GM12878 (cell line): ENCODE measurements at regions not wholly inside any gene's neighbourhood (a gene's known extent, or its start where the extent isn't known, plus 50 kb on each side); places are given as distances from the start of the nearest gene placed in this dataset.

Source experiments
- ATAC-seq: fragments of 200-7000 bp; cut with Tn5 transposase; 3 replicates; pipeline ENCODE4 v1.9.1; 2020; ENCODE audit warnings: mild to moderate bottlenecking, moderate library complexity
- BruUV-seq: library from RNA; stranded (reverse); fragments of 400-500 nt; replicated peaks from 2 replicates; lab custom pipeline; 2021; lab: Mats Ljungman, UMichigan
- CTCF ChIA-PET: fragments of 300-600 bp; sonication (Branson Sonifier 250); formaldehyde crosslinking; extraction: SDS; loops from one replicate; lab custom pipeline; 2021; ENCODE audit warnings: inconsistent platforms; lab: Yijun Ruan, JAX
- POLR2A ChIA-PET: fragments of 350-600 bp; formaldehyde crosslinking; extraction: SDS; loops from one replicate; lab custom pipeline; 2021; ENCODE audit warnings: inconsistent platforms; lab: Charles Lee
- RAD21 ChIA-PET: fragments of 300-600 bp; sonication (Branson Sonifier 250); formaldehyde crosslinking; loops from one replicate; lab custom pipeline; 2023; ENCODE audit warnings: antibody characterized with exemption; ENCODE audit not compliant: unreplicated experiment; lab: Charles Lee
- SMC1A ChIA-PET: fragments of 300-600 bp; sonication (Branson Sonifier 250); formaldehyde crosslinking; loops from one replicate; lab custom pipeline; 2023; ENCODE audit not compliant: unreplicated experiment, uncharacterized antibody; lab: Charles Lee
- DNase-seq: peaks from one replicate; pipeline ENCODE4 v3.0.0-alpha.2; 2011; ENCODE audit warnings: low read depth, low spot score
- FAIRE-seq: peaks from 3 replicates; lab custom pipeline; 2011; peaks lifted over from hg19 to GRCh38; lab: Jason Lieb, UNC
- H2AFZ ChIP-seq: 2 replicates; pipeline ENCODE4 v1.6.0; 2011; ENCODE audit warnings: low read depth, low read length, control low read depth; ENCODE audit not compliant: control insufficient read depth
- H3K27ac ChIP-seq: 2 replicates; pipeline ENCODE4 v1.5.1; 2011; ENCODE audit warnings: control low read depth; ENCODE audit not compliant: control insufficient read depth, insufficient read depth
- H3K27me3 ChIP-seq, 2 experiments: replicated peaks in 1 of 2; 2 replicates each; pipeline versions ENCODE4 v1.6.0 to v1.6.1; 2011; ENCODE audit warnings: low read length in 1 of 2; ENCODE audit not compliant: control insufficient read depth in 2 of 2, insufficient read depth in 2 of 2
- H3K36me3 ChIP-seq, 2 experiments: 2 replicates each; pipeline ENCODE4 v1.5.1; 2011; ENCODE audit warnings: low read length in 1 of 2; ENCODE audit not compliant: control insufficient read depth in 2 of 2, insufficient read depth in 2 of 2
- H3K4me1 ChIP-seq: 2 replicates; pipeline ENCODE4 v1.6.1; 2011; ENCODE audit warnings: mild to moderate bottlenecking, low read length, moderate library complexity, mixed read lengths; ENCODE audit not compliant: control insufficient read depth, insufficient read depth
- H3K4me2 ChIP-seq: 2 replicates; pipeline ENCODE4 v1.6.0; 2011; ENCODE audit warnings: control low read depth; ENCODE audit not compliant: control insufficient read depth, insufficient read depth
- H3K4me3 ChIP-seq: fragments of 200-600 bp; sonication (generic); 2 replicates; pipeline ENCODE4 v1.5.1; 2016
- H3K79me2 ChIP-seq: 2 replicates; pipeline ENCODE4 v1.6.0; 2011; ENCODE audit warnings: low read length; ENCODE audit not compliant: control insufficient read depth, insufficient read depth
- H3K9ac ChIP-seq: 2 replicates; pipeline ENCODE4 v1.8.0; 2011; ENCODE audit warnings: low read length, control low read depth, mixed read lengths; ENCODE audit not compliant: control insufficient read depth, insufficient read depth
- H3K9me3 ChIP-seq: replicated peaks from 3 replicates; pipeline ENCODE4 v1.5.1; 2011; ENCODE audit warnings: mild to moderate bottlenecking, low read length; ENCODE audit not compliant: control insufficient read depth, insufficient read depth
- H4K20me1 ChIP-seq: 2 replicates; pipeline ENCODE4 v1.6.0; 2011; ENCODE audit not compliant: control insufficient read depth, insufficient read depth
- CBX5 ChIP-seq: sonication (generic); IDR thresholded peaks from 2 replicates; pipeline ENCODE4 v1.6.1; 2016; ENCODE audit warnings: low read depth, moderate library complexity, mild to moderate bottlenecking, inconsistent platforms
- IKZF2 ChIP-seq, 2 experiments: fragments of 450-650 bp; IDR thresholded peaks; 2 replicates each; pipeline ENCODE4 v1.6.1; 2017; ENCODE audit warnings: mild to moderate bottlenecking in 2 of 2, moderate library complexity in 2 of 2
- IRF3 ChIP-seq: fragments of 450-650 bp; IDR thresholded peaks from 2 replicates; pipeline ENCODE4 v1.6.1; 2014; ENCODE audit warnings: mild to moderate bottlenecking
- KAT2A ChIP-seq: conservative IDR thresholded peaks from 2 replicates; pipeline ENCODE4 v1.6.1; 2011; ENCODE audit warnings: low read depth, low read length; ENCODE audit not compliant: control insufficient read depth
- MTA3 ChIP-seq: IDR thresholded peaks from 2 replicates; pipeline ENCODE4 v1.6.1; 2012; ENCODE audit warnings: low read length, inconsistent platforms, borderline replicate concordance
- PAX8 ChIP-seq: fragments of 450-650 bp; IDR thresholded peaks from 2 replicates; pipeline ENCODE4 v1.6.1; 2017; ENCODE audit warnings: mild to moderate bottlenecking, moderate library complexity
- RAD21 ChIP-seq: IDR thresholded peaks from 2 replicates; pipeline ENCODE4 v1.6.1; 2011; ENCODE audit warnings: mild to moderate bottlenecking, low read depth, low read length, moderate library complexity; ENCODE audit not compliant: insufficient read depth
- RAD51 ChIP-seq: fragments of 450-650 bp; IDR thresholded peaks from 2 replicates; pipeline ENCODE4 v1.6.1; 2016; ENCODE audit warnings: moderate library complexity, mild to moderate bottlenecking, inconsistent platforms
- TCF7 ChIP-seq: IDR thresholded peaks from 2 replicates; pipeline ENCODE4 v1.6.1; 2014; ENCODE audit warnings: antibody characterized with exemption, borderline replicate concordance
- USF2 ChIP-seq: IDR thresholded peaks from 2 replicates; pipeline ENCODE4 v1.6.1; 2011; ENCODE audit warnings: low read depth, low read length, improper control_type of control experiment, borderline replicate concordance
- WRNIP1 ChIP-seq: IDR thresholded peaks from 2 replicates; pipeline ENCODE4 v1.6.1; 2011; ENCODE audit warnings: low read depth, low read length, improper control_type of control experiment, borderline replicate concordance
- YY1 ChIP-seq: IDR thresholded peaks from 2 replicates; pipeline ENCODE4 v1.6.1; 2011; ENCODE audit warnings: low read depth, mild to moderate bottlenecking, low read length
- WGBS: methylation state at CpG from one replicate; pipeline ENCODE4 v1.1.6; 2016; ENCODE audit warnings: low lambda C conversion rate; ENCODE audit not compliant: insufficient replicate concordance, insufficient coverage; ENCODE audit errors: missing lambda C conversion rate; 5-methylcytosine and 5-hydroxymethylcytosine counted together
- in situ Hi-C: fragments of 300-500 bp; cut with MboI; formaldehyde crosslinking; loops from 9 replicates; pipeline ENCODE4 v1.14.3; 2018; ENCODE audit warnings: mixed read lengths
- intact Hi-C: fragments of 100-400 bp; cut with micrococcal nuclease; formaldehyde crosslinking; loops from one replicate; pipeline ENCODE4 v1.14.2; 2022; ENCODE audit not compliant: unreplicated experiment
- TF ChIP-seq, protein P1 (sequence below): fragments of 450-650 bp; IDR thresholded peaks from 2 replicates; pipeline ENCODE4 v1.6.1; 2017; ENCODE audit warnings: borderline replicate concordance
- TF ChIP-seq, protein P2 (sequence below): fragments of 450-650 bp; IDR thresholded peaks from 2 replicates; pipeline ENCODE4 v1.6.1; 2017; ENCODE audit warnings: mild to moderate bottlenecking, low read depth, inconsistent platforms; ENCODE audit not compliant: poor library complexity, severe bottlenecking

GRCh38 chr5:145236983-145237382 lies 598.2 kb downstream of the PRELID2 start (continued):
- TF ChIP-seq USF2, result no peak
- TF ChIP-seq IKZF2 (IDR thresholded peaks at IDR 0.05), result no peak
- no peak for TF ChIP-seq IRF3
- TF ChIP-seq CBX5, result no peak
- TF ChIP-seq KAT2A, result no peak
- TF ChIP-seq TCF7, result no peak
- TF ChIP-seq YY1, result no peak

DNA sequence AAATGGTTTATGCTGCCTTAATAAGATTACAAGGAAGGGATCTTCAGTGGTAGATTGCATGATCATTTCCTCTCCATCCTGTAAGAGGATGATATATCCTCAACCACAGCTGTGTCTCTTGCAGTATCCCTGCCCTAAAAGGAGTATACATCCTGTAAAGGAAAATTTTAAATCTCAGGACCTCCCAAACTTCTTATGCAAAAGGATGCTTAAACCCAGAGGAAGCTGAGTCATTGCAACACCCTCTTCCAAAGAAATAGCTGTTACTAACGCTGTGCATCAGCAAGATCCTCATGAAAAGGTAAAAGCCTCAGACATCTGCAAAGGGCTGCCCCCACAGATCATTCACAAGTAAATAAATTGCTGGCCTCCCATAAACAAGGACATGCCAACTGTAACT lies 599.0 kb downstream of the PRELID2 start:
- Histone ChIP-seq H3K9ac (no peak overlapping the region), H3K9me3 (no peaks in the 10 kb centered on the region), H3K79me2 (no peaks in the 10 kb centered on the region), H2AFZ (no peak overlapping the region), H3K4me2 (no peak overlapping the region), H3K4me1 (no peaks in the 10 kb centered on the region), H3K27ac (no peak overlapping the region), H3K4me3 (no peak overlapping the region), H3K36me3 (no peaks in the 10 kb centered on the region), H4K20me1 (no peaks in the 10 kb centered on the region), H3K27me3 (no peaks in the 10 kb centered on the region)
- DNase-seq, result no peak
- in situ Hi-C loops (loop anchor here (10.0 kb wide), 1 partner anchor 1031 kb away; no protein-coding TSS in a partner anchor), intact Hi-C loops (loop anchor here (5.0 kb wide), 1 partner anchor 769 kb away; no protein-coding TSS in a partner anchor)
- WGBS, result 0% methylated on average over 1 of the region's 1 CpG
- FAIRE-seq, result no peak
- TF ChIP-seq WRNIP1 (no peak), PAX8 (no peak), MTA3 (no peak), RAD21 (no peak), RAD51 (no peak)
- TF ChIP-seq, protein P1, sequence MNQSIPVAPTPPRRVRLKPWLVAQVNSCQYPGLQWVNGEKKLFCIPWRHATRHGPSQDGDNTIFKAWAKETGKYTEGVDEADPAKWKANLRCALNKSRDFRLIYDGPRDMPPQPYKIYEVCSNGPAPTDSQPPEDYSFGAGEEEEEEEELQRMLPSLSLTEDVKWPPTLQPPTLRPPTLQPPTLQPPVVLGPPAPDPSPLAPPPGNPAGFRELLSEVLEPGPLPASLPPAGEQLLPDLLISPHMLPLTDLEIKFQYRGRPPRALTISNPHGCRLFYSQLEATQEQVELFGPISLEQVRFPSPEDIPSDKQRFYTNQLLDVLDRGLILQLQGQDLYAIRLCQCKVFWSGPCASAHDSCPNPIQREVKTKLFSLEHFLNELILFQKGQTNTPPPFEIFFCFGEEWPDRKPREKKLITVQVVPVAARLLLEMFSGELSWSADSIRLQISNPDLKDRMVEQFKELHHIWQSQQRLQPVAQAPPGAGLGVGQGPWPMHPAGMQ, result no peak
- TF ChIP-seq, protein P2, sequence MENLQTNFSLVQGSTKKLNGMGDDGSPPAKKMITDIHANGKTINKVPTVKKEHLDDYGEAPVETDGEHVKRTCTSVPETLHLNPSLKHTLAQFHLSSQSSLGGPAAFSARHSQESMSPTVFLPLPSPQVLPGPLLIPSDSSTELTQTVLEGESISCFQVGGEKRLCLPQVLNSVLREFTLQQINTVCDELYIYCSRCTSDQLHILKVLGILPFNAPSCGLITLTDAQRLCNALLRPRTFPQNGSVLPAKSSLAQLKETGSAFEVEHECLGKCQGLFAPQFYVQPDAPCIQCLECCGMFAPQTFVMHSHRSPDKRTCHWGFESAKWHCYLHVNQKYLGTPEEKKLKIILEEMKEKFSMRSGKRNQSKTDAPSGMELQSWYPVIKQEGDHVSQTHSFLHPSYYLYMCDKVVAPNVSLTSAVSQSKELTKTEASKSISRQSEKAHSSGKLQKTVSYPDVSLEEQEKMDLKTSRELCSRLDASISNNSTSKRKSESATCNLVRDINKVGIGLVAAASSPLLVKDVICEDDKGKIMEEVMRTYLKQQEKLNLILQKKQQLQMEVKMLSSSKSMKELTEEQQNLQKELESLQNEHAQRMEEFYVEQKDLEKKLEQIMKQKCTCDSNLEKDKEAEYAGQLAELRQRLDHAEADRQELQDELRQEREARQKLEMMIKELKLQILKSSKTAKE, result no peak
- CTCF ChIA-PET, result interaction anchor here (1.7 to 5.4 kb wide), 2 partner anchors 1027 to 1031 kb away, joined by 4 to 53 read pairs; no protein-coding TSS in a partner anchor
- POLR2A ChIA-PET, result no interaction called here
- no peak for ATAC-seq
- SMC1A ChIA-PET, result interaction anchor here (0.8 kb wide), 1 partner anchor 1032 kb away, joined by 4 read pairs; no protein-coding TSS in a partner anchor
- BruUV-seq, result no TSS peak
- RAD21 ChIA-PET, result interaction anchor here (1.2 to 4.2 kb wide), 2 partner anchors 768 to 1032 kb away, joined by 4 to 25 read pairs; no protein-coding TSS in a partner anchor
